NAMALWA (cell line): ENCODE measurements at regions not wholly inside any gene's neighbourhood (a gene's known extent, or its start where the extent isn't known, plus 50 kb on each side); places are given as distances from the start of the nearest gene placed in this dataset.

ENCODE experiments used
- DNase-seq: peaks from one replicate; pipeline ENCODE4 v3.0.0-alpha.2; 2015; ENCODE audit warnings: low spot score

DNA sequence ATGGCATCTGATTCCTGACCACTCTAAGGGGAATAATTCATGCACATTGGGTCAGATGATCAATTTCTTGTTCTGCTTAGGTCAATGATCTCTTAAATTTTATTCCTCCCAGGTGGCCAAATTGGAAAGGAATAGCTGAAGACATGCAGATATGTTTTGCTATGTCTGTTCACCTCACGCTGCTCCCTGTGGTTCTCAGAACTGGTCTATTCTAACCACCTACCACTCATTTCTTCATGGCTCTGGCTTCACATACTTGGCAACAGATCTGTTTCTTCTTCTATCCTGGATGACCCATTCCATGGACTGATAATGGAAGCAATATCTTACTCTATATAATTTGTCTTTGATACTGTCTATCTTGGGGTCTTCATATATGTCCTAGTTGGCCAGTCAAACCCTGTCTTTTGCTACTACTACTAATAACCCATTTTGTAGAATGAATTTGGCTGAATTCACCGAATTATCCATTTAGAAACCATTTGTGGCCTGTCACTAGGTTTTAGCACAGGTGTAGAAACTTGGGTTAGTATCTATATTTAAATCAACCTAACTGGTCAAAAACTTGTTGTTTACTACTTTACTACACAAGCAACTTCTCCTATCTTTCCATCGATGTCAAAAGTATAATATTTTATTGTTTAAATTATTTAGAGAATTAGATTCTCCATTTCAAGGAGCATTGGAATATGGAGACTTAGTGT is 650.9 kb downstream of the TLE4 start:
- DNase-seq = no peak

DNA sequence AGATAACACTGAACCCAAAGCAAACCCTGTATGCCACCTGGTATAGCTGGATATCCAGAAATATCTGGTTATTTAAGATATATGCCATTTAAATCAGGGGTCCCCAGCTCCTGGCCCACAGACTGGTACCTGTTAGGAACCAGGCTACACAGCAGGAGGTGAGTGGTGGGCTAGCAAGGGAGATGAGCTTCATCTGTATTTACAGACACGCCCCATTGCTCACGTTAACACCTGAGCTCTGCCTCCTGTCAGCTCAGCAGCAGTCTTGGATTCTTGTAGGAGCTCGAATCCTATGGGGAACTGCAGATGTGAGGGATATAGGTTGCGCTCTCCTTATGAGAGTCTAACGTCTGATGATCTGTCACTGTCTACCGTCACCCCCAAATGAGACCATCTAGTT is 646.6 kb downstream of the TLE4 start:
- no peak for DNase-seq

DNA sequence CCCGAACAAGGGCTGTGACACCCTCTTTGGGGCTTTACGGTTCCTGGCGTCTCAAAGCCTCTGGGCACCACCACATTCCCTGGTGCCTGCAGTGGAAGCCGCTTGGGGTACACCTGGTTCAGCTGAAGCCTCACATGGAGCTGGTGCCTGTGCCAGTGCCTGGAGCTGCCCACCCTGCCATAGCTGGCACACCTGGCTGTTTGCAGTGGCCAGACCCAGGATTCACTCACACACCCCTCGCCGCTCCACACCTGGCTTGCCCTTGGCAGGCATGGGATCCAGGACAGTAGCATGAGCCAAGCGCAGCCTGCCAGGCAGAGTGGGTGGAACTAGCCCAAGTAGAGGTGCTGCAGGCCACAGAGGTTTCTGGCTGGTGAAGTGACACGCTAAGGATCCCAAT is 641.8 kb downstream of the TLE4 start:
- no peak for DNase-seq

- DNase-seq = no peak
Observed at GRCh38 chr9:80208696-80209095, 636.9 kb downstream of the TLE4 start.

DNA sequence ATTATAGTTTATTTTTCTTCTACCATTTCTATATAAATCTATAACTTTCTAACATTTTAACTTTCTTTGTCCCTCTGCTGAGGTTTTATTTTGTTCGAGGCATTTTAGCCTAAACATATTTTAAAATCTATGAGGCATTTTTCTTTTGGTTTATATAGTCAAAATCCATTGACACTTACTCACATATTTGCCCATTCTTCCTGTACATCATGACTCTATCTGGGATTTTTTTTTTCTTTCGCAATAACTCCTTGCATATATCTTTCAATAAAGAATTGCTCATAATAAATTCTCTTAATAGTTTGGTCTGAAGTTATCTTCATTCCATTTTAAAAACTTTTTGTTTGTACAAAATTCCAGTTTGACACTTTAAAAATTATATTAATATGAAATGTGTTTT is 632.3 kb downstream of the TLE4 start:
- DNase-seq = no peak

DNA sequence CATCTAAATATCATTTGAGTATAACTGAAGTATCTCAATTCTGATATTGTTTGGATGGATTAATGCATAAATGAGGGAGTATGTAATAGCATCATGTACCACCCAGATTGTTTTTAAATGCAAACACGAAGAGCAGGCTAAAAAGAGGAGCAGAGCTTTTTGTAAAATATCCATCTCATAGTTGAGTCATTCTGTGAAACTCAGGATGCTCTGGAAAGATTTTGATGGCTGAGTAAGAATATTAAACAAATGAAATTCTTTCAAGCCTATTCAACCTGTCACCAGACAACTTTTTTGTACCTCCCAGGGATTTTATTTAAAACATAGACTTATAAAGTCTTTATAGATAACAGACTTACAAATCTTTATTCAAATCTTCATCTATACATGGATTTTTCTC is 625.9 kb downstream of the TLE4 start:
- DNase-seq = no peak

DNA sequence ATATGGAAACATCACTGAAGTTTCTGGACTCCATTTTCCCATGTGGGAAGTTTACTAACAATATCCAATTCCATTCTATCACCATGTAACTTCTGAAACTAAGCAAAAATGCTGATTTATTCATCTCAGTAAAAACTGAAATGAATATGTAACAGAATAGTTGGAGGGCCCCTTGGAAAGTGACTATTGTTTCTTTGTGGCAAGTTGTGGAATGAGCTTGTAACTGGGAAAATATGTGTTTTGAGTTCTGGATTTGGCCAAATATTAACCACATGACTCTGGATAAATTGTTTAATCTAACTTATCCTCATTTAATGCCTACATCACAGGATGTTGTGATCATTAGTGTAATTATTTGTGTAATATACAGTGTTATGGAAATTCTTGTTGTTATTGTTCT is 619.3 kb downstream of the TLE4 start:
- no peak for DNase-seq

DNA sequence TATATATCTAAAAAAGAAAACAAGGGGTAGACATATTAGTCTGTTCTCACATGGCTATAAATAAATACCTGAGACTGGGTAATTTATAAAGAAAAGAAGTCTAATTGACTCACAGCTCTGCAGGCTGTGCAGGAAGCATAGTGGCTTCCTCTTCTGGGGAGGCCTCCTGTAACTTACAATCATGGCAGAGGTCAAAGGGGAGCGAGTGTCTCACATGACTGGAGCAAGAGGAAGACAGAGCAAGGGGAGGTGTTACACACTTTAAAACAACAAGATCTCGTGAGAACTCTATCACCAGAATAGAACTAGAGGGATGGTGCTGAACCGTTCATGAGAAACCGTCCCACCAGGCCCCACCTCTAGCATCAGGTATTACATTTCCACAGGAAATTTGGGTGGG is 616.8 kb downstream of the TLE4 start:
- DNase-seq = peak; percentile 5

- DNase-seq = no peak
Observed at GRCh38 chr9:80185112-80185738, 613.5 kb downstream of the TLE4 start.

DNA sequence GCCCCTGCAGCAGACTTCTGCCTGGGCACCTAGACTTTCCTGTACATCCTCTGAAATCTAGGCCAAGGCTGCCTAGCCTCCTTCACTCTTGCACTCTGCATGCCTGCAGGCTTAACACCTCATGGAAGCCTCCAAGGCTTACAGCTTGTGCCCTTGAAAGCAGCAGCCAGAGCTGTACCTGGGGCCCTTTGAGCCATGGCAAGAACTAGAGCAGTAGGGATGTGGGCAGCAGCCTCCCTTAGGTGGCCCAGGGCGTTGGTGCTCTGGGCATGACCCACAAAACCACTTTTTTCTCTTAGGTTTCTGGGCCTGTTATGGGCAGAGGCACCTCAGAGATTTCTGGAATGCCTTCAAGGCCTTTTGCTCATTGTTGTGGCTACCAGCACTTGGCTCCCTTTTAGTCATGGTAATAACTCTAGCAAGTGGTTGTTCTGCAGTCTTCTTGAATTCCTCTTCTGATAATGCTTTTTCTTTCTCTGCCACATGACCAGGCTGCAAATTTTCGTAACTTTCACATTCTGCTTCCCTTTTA is 606.2 kb downstream of the TLE4 start:
- no peak for DNase-seq

- DNase-seq = peak; percentile 61
Observed at GRCh38 chr9:80175286-80176150, 603.8 kb downstream of the TLE4 start.

DNA sequence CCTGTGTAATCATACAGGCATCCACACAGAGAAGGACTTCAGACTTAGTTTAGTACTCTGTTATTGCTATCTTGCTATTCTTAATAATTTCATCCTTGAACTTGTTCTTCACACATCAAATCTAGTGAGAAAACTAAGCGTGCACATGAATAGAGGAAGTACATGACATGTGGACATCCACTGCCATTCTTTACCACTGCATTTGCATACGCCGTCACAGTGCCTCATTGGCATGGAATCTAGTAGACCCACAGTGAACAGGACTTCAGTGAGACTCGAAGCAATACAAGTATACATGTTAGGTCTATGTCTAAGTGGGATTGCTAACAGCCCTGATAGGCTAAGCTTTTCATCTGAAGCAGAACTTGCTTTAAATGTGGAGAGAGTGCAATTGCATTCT is 592.1 kb downstream of the TLE4 start:
- peak; percentile 43 for DNase-seq

GRCh38 chr9:80158554-80159170 is 586.9 kb downstream of the TLE4 start:
- DNase-seq = no peak

DNA sequence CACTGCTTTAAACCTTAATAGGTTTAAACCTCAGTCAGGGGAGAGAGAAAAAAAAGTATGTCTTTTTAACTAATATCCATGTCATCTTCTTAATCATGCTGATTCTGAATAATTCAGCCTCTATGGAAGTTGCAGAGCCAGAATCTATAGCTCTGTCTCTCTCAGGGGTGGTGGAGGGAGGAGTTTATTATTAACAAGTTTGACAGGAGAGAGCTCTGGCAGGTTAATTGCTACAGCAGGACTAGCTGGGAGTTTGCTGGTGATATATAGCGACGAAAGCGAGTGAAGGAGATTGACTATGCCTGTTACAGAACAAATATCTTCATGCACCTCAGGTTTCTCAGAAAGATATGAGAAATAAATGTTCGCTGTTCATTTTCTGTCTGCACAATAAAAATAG is 586.4 kb downstream of the TLE4 start:
- no peak for DNase-seq

DNA sequence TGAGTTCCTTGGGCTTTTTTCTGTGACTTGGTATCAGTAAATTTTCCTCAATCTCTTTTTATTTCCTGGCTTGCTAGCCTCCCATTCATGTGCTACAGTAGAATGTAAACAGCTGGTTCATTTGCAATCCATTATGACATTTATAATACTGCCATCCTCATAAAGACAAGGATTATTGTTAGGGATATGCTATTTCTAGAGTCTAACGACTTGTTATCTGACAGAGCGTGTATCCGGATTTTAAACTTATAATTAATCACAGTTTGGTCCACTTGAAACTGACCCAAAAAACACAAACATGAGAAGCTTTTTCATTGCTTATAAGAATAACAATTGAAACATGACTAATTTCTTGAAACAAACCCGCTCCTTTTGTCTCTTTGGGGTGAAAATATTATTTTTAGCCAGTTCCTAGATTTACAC is 585.8 kb downstream of the TLE4 start:
- DNase-seq = no peak

- DNase-seq = no peak
Observed at GRCh38 chr9:80156756-80157472, 585.1 kb downstream of the TLE4 start.

DNA sequence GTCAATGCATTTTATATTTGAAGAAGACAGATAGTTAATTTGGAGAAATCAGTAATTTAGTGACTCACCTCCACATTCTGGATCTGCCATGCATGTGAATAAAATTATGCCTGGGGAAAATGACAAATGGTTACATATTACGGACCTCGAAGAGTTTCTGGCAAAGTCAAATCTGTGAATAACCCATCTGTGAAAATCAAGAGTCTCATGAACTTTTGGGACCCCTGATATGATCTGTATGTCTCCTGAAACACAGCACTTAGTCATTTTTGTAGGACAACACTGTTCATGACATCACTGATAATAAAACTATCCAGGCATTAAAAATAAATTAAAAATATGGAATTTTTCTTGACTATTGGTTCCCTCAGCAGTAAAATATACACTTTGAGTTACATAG is 584.5 kb downstream of the TLE4 start:
- no peak for DNase-seq

- DNase-seq = no peak
Observed at GRCh38 chr9:80147866-80148265, 576.1 kb downstream of the TLE4 start.

DNA sequence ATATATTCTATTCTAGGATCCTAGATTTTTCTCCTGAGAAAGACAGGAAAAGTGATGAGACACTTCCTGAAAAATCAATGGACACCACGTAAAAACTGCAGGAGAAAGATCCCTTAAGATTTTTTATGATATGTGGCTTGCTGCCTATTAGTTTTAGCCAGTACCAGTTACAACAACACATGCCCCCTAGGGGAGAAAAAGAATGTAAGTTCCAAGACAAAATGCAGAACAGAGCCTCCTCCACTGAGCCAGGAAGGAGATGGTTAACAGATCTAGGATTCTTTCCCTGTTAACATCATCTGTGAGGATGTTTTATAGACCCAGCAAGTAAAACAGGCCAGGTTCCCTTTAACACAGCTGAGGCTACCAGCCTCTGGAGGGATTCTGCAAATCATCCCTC is 574.7 kb downstream of the TLE4 start:
- peak; percentile 11 for DNase-seq

DNA sequence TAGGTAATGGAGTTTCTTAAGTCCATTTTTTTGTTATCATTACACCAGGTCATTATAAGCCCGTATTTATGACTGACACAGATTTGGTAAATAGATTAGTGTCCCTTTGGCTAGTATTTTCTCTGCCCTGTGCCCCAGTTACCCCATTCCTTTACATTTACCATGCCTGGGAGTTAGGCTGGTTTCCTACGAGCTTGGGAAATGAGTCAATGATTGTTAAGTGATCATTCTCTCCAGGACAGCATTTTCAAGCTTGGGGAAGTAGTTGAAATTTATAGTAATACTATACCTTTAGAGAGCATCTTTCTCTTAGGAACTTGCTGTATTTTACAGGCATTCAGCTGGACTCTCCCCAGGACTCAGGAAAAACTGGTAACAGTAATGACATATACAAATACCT is 573.1 kb downstream of the TLE4 start:
- DNase-seq = no peak

DNA sequence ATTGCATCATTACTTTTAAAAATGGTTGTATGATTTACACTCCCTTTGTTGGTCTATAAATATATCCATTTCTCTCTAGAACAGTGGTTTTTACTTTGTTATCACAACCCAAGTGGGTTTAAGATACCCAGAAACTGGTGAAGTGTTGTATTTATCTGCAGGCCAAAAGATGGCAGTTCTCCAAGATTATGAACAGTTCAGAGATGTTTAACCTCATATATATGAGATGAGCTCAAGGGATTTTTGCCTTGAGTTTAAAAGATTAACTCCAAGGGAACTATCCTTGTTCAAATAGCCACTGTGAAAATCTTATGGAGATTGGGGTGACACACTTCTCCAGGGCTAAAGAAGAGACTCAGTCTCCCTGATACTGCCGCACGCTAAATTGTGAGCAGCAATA is 572.6 kb downstream of the TLE4 start:
- no peak for DNase-seq

GRCh38 chr9:80143899-80144298 is 572.1 kb downstream of the TLE4 start:
- DNase-seq = no peak
